ENCODE measurements at regions not wholly inside any gene's neighbourhood (a gene's known extent, or its start where the extent isn't known, plus 50 kb on each side); places are given as distances from the start of the nearest gene placed in this dataset.

- Histone ChIP-seq H3K9me1 (ENCODE audit: control insufficient read depth, extremely low read depth, insufficient read depth, low read length) (no peaks in the 10 kb centered on the region), H2AFZ (ENCODE audit: control insufficient read depth, low read length) (no peak overlapping the region), H3K27ac (ENCODE audit: control insufficient read depth, insufficient read depth, low read length) (no peak overlapping the region), H3K36me3 (ENCODE audit: control insufficient read depth in 2 of 2, extremely low read depth in 1 of 2, insufficient read depth in 2 of 2, low read length in 2 of 2) (no peaks in the 10 kb centered on the region), H3K79me2 (ENCODE audit: control insufficient read depth, insufficient read depth, low read length) (no peaks in the 10 kb centered on the region), H3K4me1 (ENCODE audit: control insufficient read depth, extremely low read depth, insufficient read depth, low read length) (no peaks in the 10 kb centered on the region), H3K27me3 (ENCODE audit: control insufficient read depth, extremely low read depth, insufficient read depth, low read length) (no peaks in the 10 kb centered on the region), H3K4me3 (ENCODE audit: control insufficient read depth in 2 of 3, extremely low read depth in 1 of 3, insufficient read depth in 2 of 3, low read depth in 1 of 3, low read length in 3 of 3) (no peak overlapping the region), H4K20me1 (ENCODE audit: control insufficient read depth, extremely low read depth, insufficient read depth, low read length) (no peaks in the 10 kb centered on the region), H3K4me2 (ENCODE audit: control insufficient read depth, extremely low read depth, insufficient read depth, low read depth, low read length) (no peak overlapping the region), H3K9ac (ENCODE audit: control insufficient read depth, extremely low read depth, insufficient read depth, low read length) (no peak overlapping the region), H3K9me3 (ENCODE audit: control insufficient read depth, low read depth, low read length) (no peaks in the 10 kb centered on the region)
- DNase-seq (ENCODE audit: low read depth, low spot score) (no peak), FAIRE-seq (no peak)
- TF ChIP-seq CTCF (optimal IDR thresholded peaks at IDR 0.05 in 1 of 3, IDR thresholded peaks at IDR 0.05 in 1 of 3, conservative IDR thresholded peaks at IDR 0.05 in 1 of 3; ENCODE audit: extremely low read depth in 1 of 3, insufficient read depth in 2 of 3, low read length in 3 of 3): no peak
- TF ChIP-seq EZH2 (IDR thresholded peaks at IDR 0.05; ENCODE audit: low read length): no peak
- dilution Hi-C loops (cut with MboI; ENCODE audit: extremely low pct_ligation_motif_present, low sequenced_read_pairs): no loop called here
These were observed 624.8 kb upstream of the PTBP2 start for GRCh38 chr1:96096613-96097321.

GRCh38 chr1:96104506-96104905 is 617.1 kb upstream of the PTBP2 start:
- Histone ChIP-seq H3K27ac (ENCODE audit: control insufficient read depth, insufficient read depth, low read length) (no peak overlapping the region), H3K36me3 (ENCODE audit: control insufficient read depth in 2 of 2, extremely low read depth in 1 of 2, insufficient read depth in 2 of 2, low read length in 2 of 2) (no peaks in the 10 kb centered on the region), H3K4me1 (ENCODE audit: control insufficient read depth, extremely low read depth, insufficient read depth, low read length) (no peaks in the 10 kb centered on the region), H3K9me3 (ENCODE audit: control insufficient read depth, low read depth, low read length) (no peaks in the 10 kb centered on the region), H4K20me1 (ENCODE audit: control insufficient read depth, extremely low read depth, insufficient read depth, low read length) (no peaks in the 10 kb centered on the region), H3K79me2 (ENCODE audit: control insufficient read depth, insufficient read depth, low read length) (no peaks in the 10 kb centered on the region), H3K9ac (ENCODE audit: control insufficient read depth, extremely low read depth, insufficient read depth, low read length) (no peak overlapping the region), H2AFZ (ENCODE audit: control insufficient read depth, low read length) (no peak overlapping the region), H3K4me3 (ENCODE audit: control insufficient read depth in 2 of 3, extremely low read depth in 1 of 3, insufficient read depth in 2 of 3, low read depth in 1 of 3, low read length in 3 of 3) (no peak overlapping the region), H3K4me2 (ENCODE audit: control insufficient read depth, extremely low read depth, insufficient read depth, low read depth, low read length) (no peak overlapping the region), H3K9me1 (ENCODE audit: control insufficient read depth, extremely low read depth, insufficient read depth, low read length) (no peaks in the 10 kb centered on the region), H3K27me3 (ENCODE audit: control insufficient read depth, extremely low read depth, insufficient read depth, low read length) (no peaks in the 10 kb centered on the region)
- no peak for FAIRE-seq
- no peak for TF ChIP-seq CTCF (optimal IDR thresholded peaks at IDR 0.05 in 1 of 3, IDR thresholded peaks at IDR 0.05 in 1 of 3, conservative IDR thresholded peaks at IDR 0.05 in 1 of 3; ENCODE audit: extremely low read depth in 1 of 3, insufficient read depth in 2 of 3, low read length in 3 of 3)
- TF ChIP-seq EZH2 (IDR thresholded peaks at IDR 0.05; ENCODE audit: low read length): no peak
- dilution Hi-C loops (cut with MboI; ENCODE audit: extremely low pct_ligation_motif_present, low sequenced_read_pairs): no loop called here
- no peak for DNase-seq (ENCODE audit: low read depth, low spot score)

All from keratinocyte (primary cell).